Breast epithelium (tissue), 3 donors: ENCODE measurements at regions not wholly inside any gene's neighbourhood (a gene's known extent, or its start where the extent isn't known, plus 50 kb on each side); places are given as distances from the start of the nearest gene placed in this dataset.

Experiments
- CTCF ChIP-seq, 3 donors: fragments of 450-650 bp; IDR thresholded peaks; one replicate each; pipeline ENCODE4 v1.5.1; 2016 to 2017; ENCODE audit warnings: antibody characterized with exemption in 3 of 3, mild to moderate bottlenecking in 3 of 3, moderate library complexity in 3 of 3
- POLR2A ChIP-seq: fragments of 450-650 bp; IDR thresholded peaks from one replicate; pipeline ENCODE4 v1.6.1; 2016; ENCODE audit warnings: antibody characterized with exemption, mild to moderate bottlenecking, moderate library complexity

GRCh38 chr2:155842103-155842502 is 490.4 kb downstream of the NR4A2 start:
- TF ChIP-seq CTCF (IDR thresholded peaks at IDR 0.05) (no peak), POLR2A (no peak)
